ENCODE measurements at regions not wholly inside any gene's neighbourhood (a gene's known extent, or its start where the extent isn't known, plus 50 kb on each side); places are given as distances from the start of the nearest gene placed in this dataset.

DNA sequence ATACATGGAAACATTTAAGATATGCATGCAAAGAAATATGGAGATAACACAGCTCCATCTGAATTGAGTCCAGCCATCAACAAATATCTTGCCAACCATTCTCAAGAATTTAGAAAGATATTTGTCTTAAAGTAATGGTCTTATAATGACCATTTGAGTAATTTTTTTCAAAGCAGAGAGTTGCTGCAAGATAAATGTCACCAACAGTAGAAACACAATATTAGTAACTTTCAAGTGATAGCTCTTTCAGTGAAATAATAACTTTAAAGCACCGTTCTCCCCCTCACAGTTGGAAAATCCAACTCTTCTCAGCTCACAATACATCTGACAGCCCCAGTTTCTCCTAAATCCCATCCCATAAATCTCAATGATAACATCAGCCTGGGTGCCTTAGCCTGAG lies 481.0 kb upstream of the ADAMTS5 start:
- no peak for DNase-seq

DNA sequence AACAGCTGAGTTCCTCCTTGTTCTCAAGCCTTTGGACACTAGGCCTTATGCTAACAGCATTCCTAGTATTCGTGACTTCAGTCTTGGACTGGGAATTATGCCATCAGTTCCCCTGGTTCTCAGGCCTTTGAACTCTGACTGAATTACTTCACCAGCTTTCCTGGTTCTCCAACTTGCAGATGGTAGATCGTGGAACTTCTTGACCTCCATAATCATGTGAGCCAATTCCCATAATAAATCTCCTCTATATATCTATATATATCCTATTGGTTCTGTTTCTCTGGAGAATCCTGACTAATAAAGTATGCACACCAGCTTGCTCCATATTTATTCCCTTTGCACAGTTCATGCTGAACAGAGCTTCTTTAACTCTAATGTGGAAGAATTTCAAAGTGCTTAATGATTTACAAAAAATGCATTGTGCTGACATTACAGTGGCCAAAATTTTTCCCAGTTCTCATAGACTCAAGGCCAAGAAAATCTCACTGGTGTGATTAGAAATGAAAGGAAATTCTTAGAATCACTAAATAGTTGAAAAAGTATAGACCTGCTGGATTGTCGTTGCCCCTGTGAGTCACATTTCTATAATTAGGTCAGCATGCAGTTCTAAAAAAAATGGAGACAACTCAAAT lies 462.9 kb upstream of the ADAMTS5 start:
- no peak for DNase-seq

- DNase-seq, result no peak
Measured at GRCh38 chr21:27426196-27426595, 459.3 kb upstream of the ADAMTS5 start.

- no peak for DNase-seq
Measured at GRCh38 chr21:27425574-27425973, 458.7 kb upstream of the ADAMTS5 start.

- no peak for DNase-seq
Measured at GRCh38 chr21:27425172-27425571, 458.3 kb upstream of the ADAMTS5 start.

DNA sequence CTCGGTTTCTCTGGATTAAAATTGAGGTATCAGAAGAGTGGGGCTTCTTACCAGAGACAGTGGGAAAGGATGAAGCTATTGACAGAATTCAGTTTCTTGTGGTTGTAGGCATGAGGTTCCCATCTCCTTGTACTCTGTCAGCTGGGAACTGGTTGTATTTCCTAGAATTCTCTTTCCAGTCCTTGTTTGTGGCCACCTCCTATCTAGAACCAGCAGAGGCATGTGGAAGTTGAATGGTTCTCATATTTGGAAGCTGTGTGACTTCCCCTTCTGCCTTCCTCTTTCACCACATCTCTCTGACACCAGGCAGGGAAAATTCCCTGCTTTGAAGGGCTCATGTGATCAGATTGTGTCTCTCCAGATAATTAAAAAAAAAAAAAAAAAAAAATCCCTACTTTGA lies 457.7 kb upstream of the ADAMTS5 start:
- no peak for DNase-seq

- DNase-seq, result no peak
Measured at GRCh38 chr21:27423906-27424595, 457.2 kb upstream of the ADAMTS5 start.

DNA sequence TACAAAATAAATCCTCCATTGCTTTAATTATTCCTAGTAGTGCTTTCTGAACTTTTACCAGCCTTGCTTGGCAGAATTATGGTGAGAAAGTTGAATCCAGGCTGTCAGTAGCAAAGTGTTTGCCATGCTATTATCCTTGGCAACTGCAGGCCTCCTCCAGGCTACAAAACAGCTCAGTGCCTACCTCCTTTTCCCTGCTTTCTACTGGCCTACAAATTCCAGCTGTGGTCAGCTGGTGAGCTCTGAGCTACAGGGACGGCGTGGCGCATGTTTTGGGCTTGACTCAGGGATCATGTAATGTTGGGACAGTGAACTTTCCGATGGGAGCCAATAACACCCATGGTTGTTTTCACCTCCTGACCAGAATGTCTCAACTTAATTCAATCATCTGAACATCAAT lies 456.1 kb upstream of the ADAMTS5 start:
- no peak for DNase-seq

DNA sequence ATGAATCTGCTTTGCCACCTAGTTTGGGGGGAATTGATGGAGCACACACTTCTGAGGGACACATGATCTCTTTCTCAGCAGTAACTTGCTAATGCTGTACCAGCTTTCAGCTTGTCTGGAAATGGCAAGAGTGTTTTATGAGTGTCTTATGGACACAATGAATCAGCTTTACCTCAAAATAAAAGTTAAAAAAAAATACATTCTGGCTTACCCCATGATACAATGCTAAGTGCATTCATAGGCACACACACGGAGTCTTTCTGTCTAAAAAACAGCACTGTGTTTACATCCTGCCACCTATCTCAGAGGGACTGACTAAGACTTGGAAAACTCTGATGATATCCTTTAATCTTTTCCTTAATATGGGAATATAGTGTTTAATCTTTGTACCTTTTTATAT lies 455.5 kb upstream of the ADAMTS5 start:
- DNase-seq, result no peak

DNA sequence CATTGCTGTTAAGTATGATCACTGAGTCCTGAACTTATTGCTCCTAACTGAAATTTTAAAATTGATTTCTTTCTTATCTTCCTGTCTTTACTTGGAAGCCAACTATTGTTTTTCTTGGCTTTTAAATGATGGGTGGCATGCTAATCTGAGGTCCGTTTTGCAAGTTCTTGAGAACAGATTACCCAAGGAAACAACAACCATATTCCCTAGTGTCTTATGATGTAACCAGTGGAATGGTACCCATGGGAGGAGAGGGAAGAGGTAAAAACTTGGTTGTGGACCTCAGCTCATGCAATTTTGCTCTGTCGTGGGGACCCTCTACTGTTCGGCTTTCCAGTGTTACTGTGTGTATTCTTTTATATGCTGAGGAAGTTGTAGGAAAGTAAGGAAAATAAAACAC lies 454.8 kb upstream of the ADAMTS5 start:
- no peak for DNase-seq

DNA sequence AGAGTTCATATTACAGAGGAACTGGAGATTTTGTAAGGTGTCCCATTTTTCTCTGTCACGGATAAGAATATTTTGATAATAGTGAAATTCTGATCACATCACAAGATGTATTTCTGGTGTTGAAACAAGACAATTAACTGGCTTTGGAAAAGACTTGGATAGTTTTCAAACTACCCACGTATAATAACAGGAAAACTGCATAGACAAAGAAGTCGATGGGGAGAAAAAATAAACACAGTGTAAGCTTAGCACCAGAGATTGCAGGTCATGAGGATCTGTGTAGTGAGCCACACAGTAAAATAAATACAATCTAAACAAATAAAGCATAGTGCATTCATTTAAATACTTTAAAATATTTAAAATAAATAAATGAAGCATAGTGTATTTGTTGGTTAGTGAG lies 452.3 kb upstream of the ADAMTS5 start:
- no peak for DNase-seq

DNA sequence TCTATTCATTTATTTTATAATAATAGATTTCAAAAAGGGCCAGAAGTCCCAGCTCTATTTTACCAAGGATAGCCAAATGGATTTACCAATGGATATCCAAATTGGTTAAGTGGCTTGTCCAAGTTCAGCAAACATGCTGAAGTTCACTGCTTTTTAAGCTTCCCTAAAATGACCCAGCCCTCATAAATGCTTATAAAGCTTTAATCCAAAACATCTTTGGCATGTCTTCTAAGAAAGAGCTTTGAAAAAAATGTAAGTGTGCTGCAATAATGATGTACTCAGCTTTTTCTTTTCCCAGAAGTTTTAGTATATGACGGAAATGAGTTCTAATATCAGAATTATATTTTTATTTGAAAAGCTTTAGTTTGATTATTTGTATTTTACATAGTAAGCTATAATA lies 451.5 kb upstream of the ADAMTS5 start:
- DNase-seq, result no peak

- DNase-seq, result no peak
Measured at GRCh38 chr21:27412530-27412929, 445.6 kb upstream of the ADAMTS5 start.

DNA sequence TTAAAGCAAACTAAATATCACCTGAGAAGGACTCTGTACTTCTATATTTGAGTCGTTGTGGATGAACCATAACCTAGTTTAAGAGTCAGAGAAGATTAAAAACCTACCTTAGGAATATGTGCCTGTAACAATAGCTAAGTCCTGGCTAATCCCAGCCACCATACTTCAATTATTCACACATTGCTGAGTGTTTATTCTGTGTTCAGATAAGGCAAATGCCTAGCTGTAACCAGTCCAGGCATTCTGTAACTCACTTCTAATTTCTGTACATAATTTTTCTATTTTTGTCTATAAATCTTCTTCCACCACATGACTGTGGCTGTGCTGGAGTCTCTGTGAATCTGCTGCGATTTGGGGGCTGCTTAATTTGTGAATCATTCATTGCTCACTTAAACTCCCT lies 441.9 kb upstream of the ADAMTS5 start:
- DNase-seq, result no peak

DNA sequence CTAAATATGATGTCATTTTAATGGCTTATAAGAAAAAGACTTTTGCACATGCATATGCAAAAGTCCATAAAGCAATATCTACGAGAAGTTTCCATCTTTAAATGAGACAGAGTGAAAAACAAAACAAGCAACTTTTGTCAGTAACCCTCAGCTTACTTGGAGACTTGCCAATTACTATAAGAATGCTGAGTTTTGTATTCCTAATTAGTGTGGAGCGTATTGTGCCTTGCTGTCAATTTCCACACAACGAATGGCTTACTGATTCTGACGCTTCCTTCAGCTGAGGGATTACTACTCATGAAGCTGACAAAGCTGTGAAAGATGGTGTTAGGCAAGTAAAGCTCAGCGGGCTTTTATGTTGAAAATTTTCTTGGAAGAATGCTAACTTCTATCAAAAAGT lies 440.4 kb upstream of the ADAMTS5 start:
- DNase-seq, result no peak

GRCh38 chr21:27406300-27407009 lies 439.6 kb upstream of the ADAMTS5 start:
- no peak for DNase-seq

DNA sequence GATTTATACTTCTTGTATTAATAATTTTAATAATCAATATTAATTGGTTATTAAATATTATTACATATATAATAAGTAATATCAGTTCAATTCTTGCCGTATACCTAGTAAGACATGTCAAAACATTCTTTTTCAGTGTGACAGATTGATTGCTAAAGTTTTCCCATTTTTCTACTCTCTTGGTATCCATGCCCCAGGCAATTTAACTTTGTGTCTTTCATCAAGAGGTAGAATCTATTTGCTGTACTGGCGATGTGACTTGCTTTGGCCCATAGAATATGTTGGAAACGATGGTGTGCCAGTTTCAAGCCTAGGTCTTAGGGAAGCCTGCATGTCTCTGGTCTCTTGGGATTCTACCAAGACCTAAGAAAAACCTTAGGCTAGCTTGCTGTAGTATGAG lies 436.1 kb upstream of the ADAMTS5 start:
- no peak for DNase-seq

- no peak for DNase-seq
Measured at GRCh38 chr21:27400045-27400444, 433.2 kb upstream of the ADAMTS5 start.

GRCh38 chr21:27397578-27397977 lies 430.7 kb upstream of the ADAMTS5 start:
- DNase-seq, result no peak

- no peak for DNase-seq
Measured at GRCh38 chr21:27393726-27394125, 426.8 kb upstream of the ADAMTS5 start.

DNA sequence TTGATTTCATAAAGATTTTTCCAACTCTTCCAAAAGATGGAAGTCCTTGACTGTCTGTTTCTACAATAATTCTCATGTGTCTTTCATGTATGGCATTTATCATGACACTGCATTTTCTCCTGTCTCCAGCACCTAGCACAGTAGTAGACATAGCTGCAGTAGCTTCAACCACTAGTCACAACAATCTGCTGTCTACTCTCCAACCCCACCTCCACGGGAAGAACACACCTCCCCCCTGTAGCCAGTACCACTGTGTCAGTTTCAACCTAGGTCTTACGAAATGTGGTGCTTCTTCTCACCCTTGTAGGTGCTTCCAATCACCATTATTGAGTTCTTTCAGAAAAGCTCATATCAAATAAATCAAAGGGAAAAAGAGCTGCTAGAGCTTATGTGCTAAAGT lies 425.1 kb upstream of the ADAMTS5 start:
- no peak for DNase-seq

DNA sequence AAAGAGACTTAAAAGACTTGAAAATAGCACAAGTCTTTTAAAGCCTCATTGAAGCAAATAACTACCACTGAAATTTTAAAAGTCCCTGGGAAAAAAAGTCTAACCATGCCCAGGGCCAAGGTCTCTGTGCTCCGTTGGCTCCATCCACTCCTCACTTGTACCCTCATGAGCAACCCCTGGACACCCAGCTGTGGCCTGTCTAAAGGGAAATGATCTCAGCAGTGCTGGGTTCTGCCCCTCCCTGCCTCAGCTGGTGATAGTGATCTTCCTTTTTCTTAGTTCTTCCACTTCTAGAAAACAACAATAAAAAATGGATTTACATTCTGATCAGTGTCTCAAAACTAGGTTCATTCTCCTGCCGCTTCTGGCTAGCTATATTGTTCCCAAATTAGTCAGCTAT lies 423.5 kb upstream of the ADAMTS5 start:
- no peak for DNase-seq

GRCh38 chr21:27388825-27389224 lies 421.9 kb upstream of the ADAMTS5 start:
- DNase-seq, result no peak

GRCh38 chr21:27382404-27382803 lies 415.5 kb upstream of the ADAMTS5 start:
- DNase-seq, result no peak

Measured in activated CD8-positive, alpha-beta memory T cell treated with anti-CD3 and anti-CD28 coated beads, Interleukin-2, amount 50 U/mL, for 4 hours (primary cell).